Neural progenitor cell (in vitro differentiated cells): ENCODE measurements at regions not wholly inside any gene's neighbourhood (a gene's known extent, or its start where the extent isn't known, plus 50 kb on each side); places are given as distances from the start of the nearest gene placed in this dataset.

Experiments
- EZH2 ChIP-seq: fragments of 200-600 bp; sonication (generic); IDR thresholded peaks from 2 replicates; pipeline ENCODE4 v1.6.1; 2017; ENCODE audit warnings: antibody characterized with exemption, mild to moderate bottlenecking, moderate library complexity
- TF ChIP-seq, protein P1 (sequence below): fragments of 200-600 bp; sonication (generic); IDR thresholded peaks from 2 replicates; pipeline ENCODE4 v1.5.1; 2017; ENCODE audit warnings: antibody characterized with exemption, mild to moderate bottlenecking

DNA sequence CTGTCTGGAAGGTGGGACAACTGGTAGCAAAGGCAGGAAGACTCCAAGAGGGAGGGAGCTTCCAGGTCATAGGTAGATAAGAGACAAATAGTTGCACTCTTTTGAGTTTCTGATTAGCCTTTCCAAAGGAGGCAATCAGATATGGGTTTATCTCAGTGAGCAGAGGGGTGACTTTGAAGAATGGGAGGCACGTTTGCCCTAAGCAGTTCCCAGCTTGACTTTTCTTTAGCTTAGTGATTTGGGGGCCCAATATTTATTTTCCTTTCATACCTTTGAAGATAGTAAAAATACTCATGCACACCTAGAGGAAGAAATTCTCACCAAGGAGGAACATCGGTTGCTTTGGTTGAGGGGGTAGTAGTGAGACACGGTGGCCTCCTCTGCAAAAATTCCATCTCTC lies 212.1 kb upstream of the SVIL start:
- TF ChIP-seq, protein P1, sequence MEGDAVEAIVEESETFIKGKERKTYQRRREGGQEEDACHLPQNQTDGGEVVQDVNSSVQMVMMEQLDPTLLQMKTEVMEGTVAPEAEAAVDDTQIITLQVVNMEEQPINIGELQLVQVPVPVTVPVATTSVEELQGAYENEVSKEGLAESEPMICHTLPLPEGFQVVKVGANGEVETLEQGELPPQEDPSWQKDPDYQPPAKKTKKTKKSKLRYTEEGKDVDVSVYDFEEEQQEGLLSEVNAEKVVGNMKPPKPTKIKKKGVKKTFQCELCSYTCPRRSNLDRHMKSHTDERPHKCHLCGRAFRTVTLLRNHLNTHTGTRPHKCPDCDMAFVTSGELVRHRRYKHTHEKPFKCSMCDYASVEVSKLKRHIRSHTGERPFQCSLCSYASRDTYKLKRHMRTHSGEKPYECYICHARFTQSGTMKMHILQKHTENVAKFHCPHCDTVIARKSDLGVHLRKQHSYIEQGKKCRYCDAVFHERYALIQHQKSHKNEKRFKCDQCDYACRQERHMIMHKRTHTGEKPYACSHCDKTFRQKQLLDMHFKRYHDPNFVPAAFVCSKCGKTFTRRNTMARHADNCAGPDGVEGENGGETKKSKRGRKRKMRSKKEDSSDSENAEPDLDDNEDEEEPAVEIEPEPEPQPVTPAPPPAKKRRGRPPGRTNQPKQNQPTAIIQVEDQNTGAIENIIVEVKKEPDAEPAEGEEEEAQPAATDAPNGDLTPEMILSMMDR: no peak
- TF ChIP-seq EZH2: no peak
